AG20443 (cell line): ENCODE measurements at regions not wholly inside any gene's neighbourhood (a gene's known extent, or its start where the extent isn't known, plus 50 kb on each side); places are given as distances from the start of the nearest gene placed in this dataset.
"Not testable (repeated sequence)": the region's sequence is repeated elsewhere in the genome, so short reads cannot be mapped to it uniquely, and the experiment has no call there.

Experiments used
- DNase-seq: peaks from one replicate; pipeline ENCODE4 v3.0.0; 2012; ENCODE audit warnings: low spot score, mixed read lengths

- DNase-seq, result no peak
Observed at GRCh38 chr3:104004956-104005355, 1361.8 kb upstream of the ALCAM start.

DNA sequence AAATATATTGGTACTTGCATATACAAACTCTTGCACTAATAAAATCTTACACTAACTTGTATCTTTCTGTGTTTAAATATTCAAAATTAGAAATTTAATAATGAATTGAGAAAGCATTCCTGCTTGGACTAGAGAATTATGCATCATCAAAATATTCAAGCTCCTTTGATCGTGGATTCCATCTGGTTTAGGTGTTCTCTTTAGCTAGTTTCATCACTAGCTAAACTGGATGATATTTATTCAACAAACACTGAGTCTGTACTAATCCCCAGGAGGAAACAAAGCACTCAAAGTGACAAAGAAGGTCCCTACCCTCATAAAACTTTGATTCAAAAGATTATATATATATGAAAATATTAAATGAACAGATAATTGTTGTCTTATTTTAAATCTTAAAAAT lies 1360.9 kb upstream of the ALCAM start:
- no peak for DNase-seq

- DNase-seq, result no peak
Observed at GRCh38 chr3:104018541-104018940, 1348.2 kb upstream of the ALCAM start.

DNA sequence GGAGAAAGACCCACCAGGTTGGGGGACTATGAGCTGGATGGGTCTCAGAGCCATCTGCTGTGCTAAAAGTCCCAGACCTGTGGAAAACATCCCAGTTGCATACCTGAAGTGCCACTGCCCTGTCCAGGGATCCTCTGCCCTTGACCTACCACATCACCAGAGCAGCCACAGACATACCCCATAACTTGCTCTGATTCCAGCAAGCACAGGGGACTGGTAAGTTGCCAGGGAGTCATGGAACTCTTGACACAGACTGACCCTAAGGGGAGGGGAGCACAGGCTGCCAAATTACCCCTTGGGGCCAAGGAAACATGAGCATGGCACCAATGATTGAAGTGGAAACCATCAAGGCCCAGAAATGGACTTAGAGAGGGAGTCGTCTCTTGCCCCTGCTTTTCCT lies 1335.1 kb upstream of the ALCAM start:
- DNase-seq, result no peak

GRCh38 chr3:104032283-104032682 lies 1334.4 kb upstream of the ALCAM start:
- no peak for DNase-seq

GRCh38 chr3:104040896-104041295 lies 1325.8 kb upstream of the ALCAM start:
- no peak for DNase-seq

GRCh38 chr3:104043001-104043543 lies 1323.6 kb upstream of the ALCAM start:
- not testable (repeated sequence) for DNase-seq

DNA sequence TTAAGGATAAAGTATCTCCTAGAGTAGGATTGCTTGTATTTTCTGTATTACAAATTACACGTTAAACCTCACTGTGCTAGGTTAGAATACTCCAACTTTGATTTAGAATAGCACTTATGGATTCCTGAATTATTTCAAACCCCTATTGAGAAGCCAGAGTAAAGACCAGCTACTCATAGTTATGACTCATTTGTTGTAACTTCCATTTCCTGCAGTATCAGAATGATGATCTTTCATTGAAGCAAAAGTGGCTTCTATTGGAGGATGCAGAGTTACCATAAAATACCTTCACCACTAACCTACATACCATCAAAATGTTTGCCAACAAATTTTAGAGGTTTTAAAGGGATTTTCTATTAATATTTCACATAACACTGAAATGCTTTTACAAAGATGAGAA lies 1322.7 kb upstream of the ALCAM start:
- DNase-seq, result no peak

GRCh38 chr3:104066658-104067057 lies 1300.1 kb upstream of the ALCAM start:
- peak; percentile 9 for DNase-seq

- no peak for DNase-seq
Observed at GRCh38 chr3:104069114-104069513, 1297.6 kb upstream of the ALCAM start.

DNA sequence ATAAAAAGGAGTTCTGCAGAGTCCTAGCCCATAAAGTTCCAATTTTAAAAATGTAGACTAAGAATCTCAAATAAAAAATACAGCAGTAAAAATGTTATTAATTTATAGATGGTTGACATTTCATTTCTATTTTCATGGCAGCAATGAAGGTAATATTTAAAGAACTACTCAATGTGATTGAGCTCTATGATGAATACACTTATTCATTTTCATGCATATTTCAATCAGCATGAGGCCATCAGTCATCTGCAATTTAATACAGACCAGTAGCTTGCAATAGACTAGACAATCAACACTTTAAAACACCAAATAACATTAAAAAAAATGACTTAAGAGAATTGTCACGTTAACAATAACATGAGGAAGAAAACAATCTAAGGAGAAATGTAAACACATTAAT lies 1295.8 kb upstream of the ALCAM start:
- no peak for DNase-seq

- no peak for DNase-seq
Observed at GRCh38 chr3:104080088-104080626, 1286.6 kb upstream of the ALCAM start.

DNA sequence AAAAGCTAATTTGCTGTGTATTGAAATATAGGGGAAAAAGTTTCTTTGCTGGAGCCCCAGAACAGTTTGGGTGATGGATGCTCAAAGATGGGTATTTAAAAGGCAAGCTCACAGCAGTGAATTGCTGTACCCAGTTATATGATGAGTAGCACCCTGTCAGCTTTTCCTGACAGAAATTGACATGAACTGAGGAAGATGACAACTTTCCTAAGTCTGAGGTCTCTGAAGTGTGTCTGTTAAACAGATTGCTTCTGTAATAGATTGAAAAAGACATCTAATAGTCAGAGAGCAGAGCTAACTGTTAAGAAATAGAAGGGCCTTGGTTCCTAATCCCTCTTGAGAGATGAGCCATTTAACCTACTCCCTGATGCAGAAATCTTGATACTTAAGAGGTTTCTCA lies 1278.0 kb upstream of the ALCAM start:
- DNase-seq, result no peak

DNA sequence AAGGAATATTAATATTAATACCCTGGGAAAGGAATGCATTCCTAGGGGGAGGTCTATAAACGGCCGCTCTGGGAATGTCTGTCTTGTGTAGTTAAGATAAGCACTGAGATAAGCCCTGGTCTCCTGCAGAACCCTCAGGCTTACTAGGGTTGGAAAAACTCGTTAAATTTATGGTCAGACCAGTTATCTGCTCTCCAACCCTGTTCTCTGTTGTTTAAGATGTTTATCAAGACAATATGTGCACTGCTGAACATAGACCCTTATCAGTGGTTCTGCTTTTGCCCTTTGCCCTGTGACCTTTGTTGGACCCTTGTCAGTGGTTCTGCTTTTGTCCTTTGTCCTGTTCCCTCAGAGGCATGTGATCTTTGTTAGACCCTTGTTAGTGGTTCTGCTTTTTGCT lies 1276.7 kb upstream of the ALCAM start:
- DNase-seq, result not testable (repeated sequence)

DNA sequence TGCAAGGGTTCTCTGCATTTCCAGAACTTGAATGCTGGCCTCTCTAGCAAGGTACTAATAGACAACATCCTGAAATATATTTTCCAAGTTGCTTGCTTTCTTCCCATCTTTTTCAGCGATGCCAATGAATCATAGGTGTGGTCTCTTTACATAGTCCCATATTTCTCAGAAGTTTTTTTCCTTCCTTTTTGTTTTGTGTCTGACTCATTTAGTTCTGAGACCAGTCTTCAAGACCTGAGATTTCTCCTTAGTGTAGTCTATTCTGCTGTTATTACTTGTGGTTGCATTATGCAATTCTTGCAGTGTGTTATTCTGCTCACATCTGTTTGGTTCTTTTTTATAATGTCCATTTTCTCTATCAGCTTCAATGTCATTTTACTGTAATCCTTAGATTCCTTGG lies 1265.0 kb upstream of the ALCAM start:
- no peak for DNase-seq

GRCh38 chr3:104102386-104102785 lies 1264.3 kb upstream of the ALCAM start:
- peak; percentile 38 for DNase-seq

DNA sequence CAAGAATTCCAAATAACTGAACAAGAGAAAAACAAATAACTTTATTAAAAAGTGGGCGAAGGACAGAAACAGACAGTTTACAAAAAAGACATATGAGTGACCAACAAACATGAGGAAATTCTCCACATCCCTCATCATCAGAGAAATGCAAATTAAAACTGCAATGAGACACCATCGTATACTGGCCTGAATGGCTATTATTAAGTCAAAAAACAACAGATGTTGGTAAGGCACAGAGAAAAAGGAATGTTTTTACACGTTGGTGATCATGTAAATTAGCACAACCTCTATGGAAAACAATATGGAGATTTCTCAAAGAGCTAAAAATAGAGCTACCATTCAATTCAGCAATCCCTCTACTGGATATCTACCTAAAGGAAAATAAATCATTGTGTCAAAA lies 1260.4 kb upstream of the ALCAM start:
- no peak for DNase-seq

DNA sequence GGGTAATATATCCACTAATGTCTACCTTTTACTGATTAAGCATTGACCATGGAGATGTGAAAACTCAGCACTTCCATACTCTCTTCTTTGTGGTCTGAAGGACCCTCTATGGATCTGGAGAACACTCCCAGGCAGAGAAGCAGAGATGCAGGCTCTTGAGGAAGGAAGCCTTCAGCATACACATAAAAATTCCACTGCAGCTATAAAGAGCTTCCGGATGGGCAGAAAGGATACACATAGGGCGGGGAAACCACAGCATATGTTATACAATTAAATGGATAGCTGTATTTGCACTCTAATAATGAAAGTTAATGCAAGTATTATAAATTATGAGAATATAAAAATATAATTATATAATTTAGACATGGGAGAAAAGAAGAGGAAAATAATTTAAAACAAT lies 1258.2 kb upstream of the ALCAM start:
- DNase-seq, result no peak

DNA sequence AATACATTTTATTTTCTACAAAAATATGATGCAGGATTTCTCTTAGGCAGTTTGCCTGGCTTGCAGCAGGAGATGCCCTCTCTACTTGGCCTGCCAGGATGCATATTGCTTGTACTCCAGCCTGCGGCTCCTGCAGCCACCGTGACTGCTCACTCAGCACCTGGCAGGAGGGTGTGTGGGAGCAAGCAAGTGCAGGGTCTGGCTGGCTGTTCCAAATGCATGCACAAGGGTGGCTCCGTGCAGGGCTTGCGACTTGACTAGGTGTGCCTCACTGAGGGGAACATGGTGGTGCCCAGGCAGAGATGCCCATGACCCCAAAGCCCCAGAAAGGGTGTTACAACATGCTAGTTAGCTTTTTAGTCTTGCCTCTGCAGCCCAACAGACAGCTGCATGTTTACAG lies 1240.2 kb upstream of the ALCAM start:
- no peak for DNase-seq

DNA sequence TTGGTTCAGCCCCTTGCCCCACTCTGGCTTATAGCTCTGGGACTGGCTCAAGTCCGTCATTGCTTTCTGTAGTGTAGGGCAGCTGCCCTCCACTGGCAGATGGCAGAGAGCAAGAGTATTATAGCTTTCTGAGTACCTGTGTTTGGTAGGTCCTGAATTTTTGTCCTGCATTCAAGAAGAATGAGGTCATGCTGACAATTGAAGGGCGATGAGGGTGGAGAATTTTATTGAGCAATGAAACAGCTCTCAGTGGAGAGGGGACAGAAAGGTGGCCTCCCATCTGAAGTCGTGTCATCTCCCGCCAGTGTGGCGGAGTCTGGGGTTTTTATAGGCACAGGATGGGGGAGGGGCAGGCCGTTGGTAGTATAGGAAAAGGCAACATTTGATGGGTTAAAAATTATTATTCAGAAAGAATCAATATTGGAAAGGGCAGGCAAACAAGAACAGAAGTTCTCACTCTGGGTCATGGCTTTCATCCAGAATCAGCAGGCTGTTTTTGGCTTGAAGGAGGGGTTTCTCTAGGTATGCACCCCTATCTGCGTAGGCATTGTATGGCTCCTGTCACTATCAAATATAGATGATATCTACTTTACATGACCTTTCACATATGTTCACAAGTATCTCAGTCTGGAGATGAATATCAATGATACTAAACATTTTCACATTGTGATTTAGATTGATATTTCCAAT lies 1239.7 kb upstream of the ALCAM start:
- DNase-seq, result no peak

DNA sequence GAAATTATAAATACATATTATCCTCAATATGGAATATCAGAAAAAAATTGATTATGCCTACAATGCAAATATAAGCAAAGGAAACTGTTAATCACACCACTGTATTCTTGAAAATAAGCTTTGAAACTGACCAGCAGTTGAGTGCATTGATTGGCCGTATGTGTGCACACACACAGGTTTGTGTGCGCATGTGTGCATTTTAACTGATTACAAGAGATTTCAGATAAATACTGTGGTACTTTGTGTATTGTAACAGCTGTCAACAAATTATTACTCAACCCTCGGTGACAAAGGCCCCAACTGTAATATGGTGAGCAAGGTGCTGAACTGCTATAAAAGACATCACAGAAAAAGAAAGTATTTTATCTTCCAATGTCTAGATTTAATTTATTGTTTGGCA lies 1238.9 kb upstream of the ALCAM start:
- DNase-seq, result no peak

- no peak for DNase-seq
Observed at GRCh38 chr3:104132566-104133403, 1233.9 kb upstream of the ALCAM start.

DNA sequence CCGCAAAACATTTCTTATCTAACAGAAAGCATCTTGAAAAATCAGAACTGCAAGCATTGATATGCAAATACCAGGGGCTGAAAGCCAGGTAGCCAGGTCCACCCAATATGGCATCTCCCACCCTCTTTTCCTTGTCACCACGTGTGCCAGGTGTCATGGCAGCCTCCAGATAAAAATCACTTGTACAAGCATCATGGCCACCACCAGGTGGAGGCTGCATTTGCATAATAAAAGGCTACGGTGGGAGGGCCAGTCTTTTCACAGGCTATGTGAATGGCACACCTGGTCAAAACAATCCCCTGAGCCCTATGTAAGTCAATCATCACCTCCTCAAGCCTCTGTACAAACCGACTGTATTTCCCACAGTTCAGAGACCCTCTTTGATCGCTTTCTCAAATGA lies 1233.1 kb upstream of the ALCAM start:
- DNase-seq, result no peak
